Heart left ventricle (tissue), 16 donors: ENCODE measurements at regions not wholly inside any gene's neighbourhood (a gene's known extent, or its start where the extent isn't known, plus 50 kb on each side); places are given as distances from the start of the nearest gene placed in this dataset.

Source experiments
- ATAC-seq, 4 donors: fragments of 200-7000 bp; cut with Tn5 transposase; one replicate each; pipeline ENCODE4 v1.9.1; 2020 to 2022; ENCODE audit warnings: moderate library complexity in 4 of 4, mild to moderate bottlenecking in 3 of 4, moderate number of reproducible peaks in 1 of 4
- DNase-seq, 5 donors: peaks; one replicate each; pipeline ENCODE4 v3.0.0-alpha.2; 2020
- H3K27ac ChIP-seq, 12 donors: fragments of 200-600 bp; sonication (generic) in 4 of 12; one replicate each; pipeline versions ENCODE4 v1.5.0 to v1.8.0; 2016 to 2022; ENCODE audit warnings: mild to moderate bottlenecking in 2 of 12
- H3K27me3 ChIP-seq, 9 donors: fragments of 200-600 bp; sonication (generic) in 2 of 9; one replicate each; pipeline versions ENCODE4 v1.5.1 to v1.8.0; 2016 to 2022; ENCODE audit warnings: mild to moderate bottlenecking in 3 of 9
- H3K36me3 ChIP-seq, 9 donors: fragments of 200-600 bp; sonication (generic) in 2 of 9; one replicate each; pipeline versions ENCODE4 v1.5.0 to v1.8.0; 2018 to 2022; ENCODE audit warnings: mild to moderate bottlenecking in 2 of 9
- H3K4me1 ChIP-seq, 12 donors: fragments of 200-600 bp; sonication (generic) in 4 of 12; one replicate each; pipeline versions ENCODE4 v1.5.0 to v1.8.0; 2016 to 2022; ENCODE audit warnings: mild to moderate bottlenecking in 3 of 12
- H3K4me3 ChIP-seq, 12 donors: fragments of 200-600 bp; sonication (generic) in 4 of 12; one replicate each; pipeline versions ENCODE4 v1.5.0 to v1.8.0; 2017 to 2022; ENCODE audit warnings: mild to moderate bottlenecking in 9 of 12, moderate library complexity in 4 of 12
- H3K9me3 ChIP-seq, 12 donors: fragments of 200-600 bp; sonication (generic) in 4 of 12; one replicate each; pipeline versions ENCODE4 v1.5.0 to v1.8.0; 2016 to 2022; ENCODE audit warnings: mild to moderate bottlenecking in 1 of 12
- POLR2A ChIP-seq, 2 donors: fragments of 450-650 bp; IDR thresholded peaks; one replicate each; pipeline ENCODE4 v1.6.1; 2017; ENCODE audit warnings: antibody characterized with exemption in 2 of 2, mild to moderate bottlenecking in 2 of 2, moderate library complexity in 2 of 2
- WGBS, 4 donors: extraction: QIAGEN DNeasy Blood & Tissue Kit in 2 of 4; methylation state at CpG; one replicate each; pipeline versions ENCODE4 v1.1.5 to v1.1.7; 2013 to 2018; 5-methylcytosine and 5-hydroxymethylcytosine counted together
- intact Hi-C, 10 donors: fragments of 100-400 bp; cut with DNase I; formaldehyde crosslinking; loops; one replicate each; pipeline versions ENCODE4 v1.11.1 to v1.14.2; 2022
- TF ChIP-seq, protein P1 (sequence below), 12 donors: fragments of 200-600 bp; sonication (generic) in 4 of 12; IDR thresholded peaks; one replicate each; pipeline versions ENCODE4 v1.5.0 to v1.8.0; 2018 to 2022; ENCODE audit warnings: antibody characterized with exemption in 12 of 12, mild to moderate bottlenecking in 5 of 12
- donor health status: ischemic (EF 13 %, LVEDD 7.1; RV severe dilation, severe dysfunction).
- donor health status: healthy with polysubstance abuse.
- donor health status: DM: no; HTN: yes; CAD: no.
- donor health status: DM: no; HTN: no; CAD: no.
- donor health status: ischemic (EF 25% LVEDD 6.9; RV normal size, moderate dysfunction).
- donor health status: ischemic (EF 25% LVEDD 5.7; RV mildly dilated, moderate dysfunction).
- donor health status: healthy.
- donor health status: DM: yes; HTN: yes; CAD: no.
- donor health status: ischemic (EF 35%, LVEDD 5.7; RV mildly dilated, moderate dysfunction).
- donor health status: nonischemic (EF 11% LVEDD 7.7; RV severe dilation, severe dysfunction).
- donor health status: DM: yes; HTN: yes; CAD: no.
- donor health status: PGD.
- donor health status: ischemic (EF 29% LVEDD 5.4; RV normal size, mild dysfunction).
- donor health status: nonischemic (EF 23%, LVEDD 6.1; RV moderate dilation, normal function).

DNA sequence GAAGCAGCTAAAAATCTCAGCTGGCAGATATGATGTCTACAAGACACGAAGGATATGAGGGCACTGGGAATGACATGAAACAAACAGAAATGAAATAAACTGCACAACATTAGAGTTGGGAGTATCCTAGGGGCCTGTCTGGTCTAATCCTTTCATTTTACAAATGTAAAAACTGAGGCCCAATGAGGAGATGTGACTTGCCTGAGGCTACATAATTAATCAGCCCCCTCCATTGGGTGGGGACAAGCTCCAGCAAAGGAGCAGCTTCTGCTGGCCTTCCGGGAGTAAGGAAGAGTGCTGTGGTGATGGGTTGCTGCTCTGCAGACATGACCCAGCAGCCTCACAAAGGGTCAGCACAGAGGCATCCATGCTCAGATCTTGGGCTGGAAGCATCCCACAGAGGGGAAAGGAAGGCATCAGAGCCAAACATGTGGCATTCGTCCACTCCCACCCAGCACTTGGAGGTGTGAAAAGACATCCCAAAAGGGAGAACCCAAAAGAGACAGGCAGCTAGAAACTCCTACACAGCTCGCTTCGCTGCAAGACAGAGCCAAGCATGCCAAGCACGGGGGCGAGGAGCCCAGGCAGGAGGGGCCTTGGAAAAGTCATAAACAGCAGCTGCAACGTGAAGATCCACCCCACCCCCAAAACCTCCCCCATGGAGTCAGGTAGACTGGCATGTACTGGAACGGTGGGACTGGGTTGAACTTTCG lies 183.7 kb downstream of the UNC5CL start:
- peaks cover 0 to 4% (median 0%) of the 10 kb centered on the region in 9 donors for H3K27me3 ChIP-seq
- H3K4me3 ChIP-seq: no peak overlapping the region
- WGBS, 4 donors: 58 to 78% (median 67%) methylated on average over 10 of the region's 10 CpGs
- H3K36me3 ChIP-seq: no peaks in the 10 kb centered on the region
- TF ChIP-seq POLR2A (IDR thresholded peaks at IDR 0.05): no peak
- TF ChIP-seq, protein P1, sequence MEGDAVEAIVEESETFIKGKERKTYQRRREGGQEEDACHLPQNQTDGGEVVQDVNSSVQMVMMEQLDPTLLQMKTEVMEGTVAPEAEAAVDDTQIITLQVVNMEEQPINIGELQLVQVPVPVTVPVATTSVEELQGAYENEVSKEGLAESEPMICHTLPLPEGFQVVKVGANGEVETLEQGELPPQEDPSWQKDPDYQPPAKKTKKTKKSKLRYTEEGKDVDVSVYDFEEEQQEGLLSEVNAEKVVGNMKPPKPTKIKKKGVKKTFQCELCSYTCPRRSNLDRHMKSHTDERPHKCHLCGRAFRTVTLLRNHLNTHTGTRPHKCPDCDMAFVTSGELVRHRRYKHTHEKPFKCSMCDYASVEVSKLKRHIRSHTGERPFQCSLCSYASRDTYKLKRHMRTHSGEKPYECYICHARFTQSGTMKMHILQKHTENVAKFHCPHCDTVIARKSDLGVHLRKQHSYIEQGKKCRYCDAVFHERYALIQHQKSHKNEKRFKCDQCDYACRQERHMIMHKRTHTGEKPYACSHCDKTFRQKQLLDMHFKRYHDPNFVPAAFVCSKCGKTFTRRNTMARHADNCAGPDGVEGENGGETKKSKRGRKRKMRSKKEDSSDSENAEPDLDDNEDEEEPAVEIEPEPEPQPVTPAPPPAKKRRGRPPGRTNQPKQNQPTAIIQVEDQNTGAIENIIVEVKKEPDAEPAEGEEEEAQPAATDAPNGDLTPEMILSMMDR (IDR thresholded peaks at IDR 0.05): no peak
- no peak overlapping the region for H3K27ac ChIP-seq
- H3K4me1 ChIP-seq: no peaks in the 10 kb centered on the region
- ATAC-seq (no peak), DNase-seq (no peak)
- H3K9me3 ChIP-seq: no peaks in the 10 kb centered on the region
- intact Hi-C loops: no loop called here

DNA sequence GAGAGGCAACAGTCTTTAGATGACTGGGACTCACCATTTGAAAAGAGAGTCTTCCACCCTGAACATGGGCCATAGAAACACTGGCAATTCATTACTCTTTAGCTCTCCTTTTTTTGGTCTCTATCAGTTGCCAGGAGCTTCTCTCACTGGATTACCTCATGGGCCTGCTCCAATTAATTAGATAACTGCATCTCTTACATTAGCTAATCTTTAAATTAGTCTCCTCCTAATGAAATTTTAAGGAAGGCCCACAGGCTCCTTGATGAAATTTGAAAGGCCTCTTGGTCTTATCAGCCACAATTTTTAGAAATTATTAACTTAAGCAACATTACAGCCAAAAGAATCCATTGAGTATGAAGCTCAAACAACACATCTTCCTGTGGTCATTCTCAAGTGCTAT lies 184.4 kb downstream of the UNC5CL start:
- ATAC-seq (no peak), DNase-seq (no peak)
- no peak overlapping the region for H3K27ac ChIP-seq
- TF ChIP-seq, protein P1 (IDR thresholded peaks at IDR 0.05): no peak
- no peak for TF ChIP-seq POLR2A (IDR thresholded peaks at IDR 0.05)
- peaks cover 0 to 4% (median 0%) of the 10 kb centered on the region in 9 donors for H3K27me3 ChIP-seq
- H3K4me3 ChIP-seq: no peak overlapping the region
- no peaks in the 10 kb centered on the region for H3K36me3 ChIP-seq
- H3K4me1 ChIP-seq: peaks cover 0 to 3% (median 0%) of the 10 kb centered on the region in 12 donors
- no peaks in the 10 kb centered on the region for H3K9me3 ChIP-seq
- intact Hi-C loops: no loop called here

DNA sequence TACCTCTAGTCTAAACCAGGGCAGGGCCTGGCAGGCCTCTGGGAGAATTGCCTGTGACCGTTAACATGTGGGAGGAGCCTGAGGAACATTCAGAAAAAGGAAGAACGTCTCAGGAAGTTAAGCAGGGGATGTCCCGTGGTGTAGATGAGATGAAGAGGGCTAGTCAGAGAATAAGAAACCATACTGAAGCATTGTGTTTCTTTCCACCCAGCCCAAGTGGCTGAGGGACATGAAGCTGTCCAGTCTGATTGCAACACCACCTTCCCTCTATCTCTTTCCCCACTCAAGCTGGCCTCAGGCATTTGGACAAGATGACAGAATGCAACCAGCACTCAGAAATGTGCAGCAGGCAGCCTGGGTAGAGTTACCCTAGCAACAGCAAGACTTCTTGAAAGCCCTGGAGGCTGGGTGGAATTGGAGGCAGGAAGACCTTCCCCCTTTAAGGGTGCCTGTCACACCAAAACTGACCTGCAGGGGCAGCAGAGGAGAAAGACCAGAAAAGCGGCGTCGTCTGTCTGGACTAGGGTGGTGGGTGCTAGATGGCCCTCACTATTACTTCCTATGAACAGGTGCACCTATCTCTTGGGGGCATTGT lies 186.1 kb downstream of the UNC5CL start:
- Histone ChIP-seq H3K27ac (no peak overlapping the region), H3K9me3 (no peaks in the 10 kb centered on the region), H3K27me3 (peaks cover 0 to 4% (median 0%) of the 10 kb centered on the region in 9 donors), H3K4me3 (no peak overlapping the region), H3K4me1 (peaks cover 0 to 13% (median 0%) of the 10 kb centered on the region in 12 donors), H3K36me3 (no peaks in the 10 kb centered on the region)
- 44 to 63% (median 57%) methylated on average over 6 of the region's 6 CpGs for WGBS, 4 donors
- DNase-seq: no peak
- TF ChIP-seq, protein P1 (IDR thresholded peaks at IDR 0.05): peak in 8 of 12 donors; percentile 11 to 35 (median 25)
- TF ChIP-seq POLR2A (IDR thresholded peaks at IDR 0.05): no peak
- no peak for ATAC-seq
- intact Hi-C loops: no loop called here

DNA sequence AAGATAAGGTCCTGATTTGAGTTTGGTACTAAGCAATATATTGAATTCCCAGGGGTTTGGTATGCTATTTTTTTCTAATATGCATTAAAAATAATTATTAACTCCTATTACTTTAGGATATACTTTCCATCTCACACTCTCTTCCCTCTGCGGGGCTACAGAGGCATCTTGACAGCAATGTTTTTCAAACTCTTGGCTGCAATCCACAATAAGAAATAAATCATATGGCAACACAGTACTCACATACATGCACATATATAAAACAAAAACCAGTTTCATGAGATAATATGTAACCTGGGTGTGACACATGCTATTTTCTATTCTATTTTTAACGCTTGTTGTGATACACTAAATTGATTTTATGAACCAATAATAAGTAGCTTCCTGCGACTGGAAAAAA lies 189.5 kb downstream of the UNC5CL start:
- no peaks in the 10 kb centered on the region for H3K36me3 ChIP-seq
- peaks cover 0 to 3% (median 0%) of the 10 kb centered on the region in 12 donors for H3K9me3 ChIP-seq
- peaks cover 0 to 13% (median 0%) of the 10 kb centered on the region in 12 donors for H3K4me1 ChIP-seq
- WGBS, 4 donors: 74 to 79% (median 76%) methylated on average over 3 of the region's 3 CpGs
- no peak overlapping the region for H3K27ac ChIP-seq
- TF ChIP-seq, protein P1 (IDR thresholded peaks at IDR 0.05): no peak
- TF ChIP-seq POLR2A (IDR thresholded peaks at IDR 0.05): no peak
- intact Hi-C loops: loop anchor here in 7 of 10 donors (5.0 to 10.0 kb wide), 3 partner anchors 525 to 872 kb away; no protein-coding TSS in a partner anchor
- ATAC-seq: no peak
- no peak overlapping the region for H3K4me3 ChIP-seq
- H3K27me3 ChIP-seq: peaks cover 0 to 8% (median 0%) of the 10 kb centered on the region in 9 donors
- no peak for DNase-seq
